ENCODE measurements at regions not wholly inside any gene's neighbourhood (a gene's known extent, or its start where the extent isn't known, plus 50 kb on each side); places are given as distances from the start of the nearest gene placed in this dataset.

- no peaks in the 10 kb centered on the region for H3K27me3 ChIP-seq (ENCODE audit: insufficient read depth, low read depth, low read length)
- H3F3A ChIP-seq (ENCODE audit: insufficient read depth, low read length, poor library complexity, severe bottlenecking): no peaks in the 10 kb centered on the region
- no peaks in the 10 kb centered on the region for H3K79me2 ChIP-seq (replicated peaks; ENCODE audit: insufficient read depth, low read length)
- H3K4me3 ChIP-seq (ENCODE audit: low read length): no peak overlapping the region
- no peaks in the 10 kb centered on the region for H4K20me1 ChIP-seq (ENCODE audit: insufficient read depth)
- H3K9me3 ChIP-seq (ENCODE audit: low read length): no peaks in the 10 kb centered on the region
- no peak overlapping the region for H3K9ac ChIP-seq (ENCODE audit: low read length)
- no peak overlapping the region for H2AFZ ChIP-seq (ENCODE audit: low read depth, low read length)
- H3K27ac ChIP-seq (ENCODE audit: low read length): no peak overlapping the region
- H3K36me3 ChIP-seq (ENCODE audit: insufficient read depth, low read length): no peaks in the 10 kb centered on the region
- no peaks in the 10 kb centered on the region for H3K9me2 ChIP-seq (ENCODE audit: insufficient read depth, low read length)
- no peak overlapping the region for H3K4me2 ChIP-seq (ENCODE audit: low read length)
- TF ChIP-seq POLR2AphosphoS5 (IDR thresholded peaks at IDR 0.05): no peak
- no peak for TF ChIP-seq TAF1 (IDR thresholded peaks at IDR 0.05; ENCODE audit: low read depth)
- TF ChIP-seq RAD21 (conservative IDR thresholded peaks at IDR 0.05): no peak
- TF ChIP-seq SMC3 (conservative IDR thresholded peaks at IDR 0.05; ENCODE audit: poor library complexity): no peak
- TF ChIP-seq, protein P1, sequence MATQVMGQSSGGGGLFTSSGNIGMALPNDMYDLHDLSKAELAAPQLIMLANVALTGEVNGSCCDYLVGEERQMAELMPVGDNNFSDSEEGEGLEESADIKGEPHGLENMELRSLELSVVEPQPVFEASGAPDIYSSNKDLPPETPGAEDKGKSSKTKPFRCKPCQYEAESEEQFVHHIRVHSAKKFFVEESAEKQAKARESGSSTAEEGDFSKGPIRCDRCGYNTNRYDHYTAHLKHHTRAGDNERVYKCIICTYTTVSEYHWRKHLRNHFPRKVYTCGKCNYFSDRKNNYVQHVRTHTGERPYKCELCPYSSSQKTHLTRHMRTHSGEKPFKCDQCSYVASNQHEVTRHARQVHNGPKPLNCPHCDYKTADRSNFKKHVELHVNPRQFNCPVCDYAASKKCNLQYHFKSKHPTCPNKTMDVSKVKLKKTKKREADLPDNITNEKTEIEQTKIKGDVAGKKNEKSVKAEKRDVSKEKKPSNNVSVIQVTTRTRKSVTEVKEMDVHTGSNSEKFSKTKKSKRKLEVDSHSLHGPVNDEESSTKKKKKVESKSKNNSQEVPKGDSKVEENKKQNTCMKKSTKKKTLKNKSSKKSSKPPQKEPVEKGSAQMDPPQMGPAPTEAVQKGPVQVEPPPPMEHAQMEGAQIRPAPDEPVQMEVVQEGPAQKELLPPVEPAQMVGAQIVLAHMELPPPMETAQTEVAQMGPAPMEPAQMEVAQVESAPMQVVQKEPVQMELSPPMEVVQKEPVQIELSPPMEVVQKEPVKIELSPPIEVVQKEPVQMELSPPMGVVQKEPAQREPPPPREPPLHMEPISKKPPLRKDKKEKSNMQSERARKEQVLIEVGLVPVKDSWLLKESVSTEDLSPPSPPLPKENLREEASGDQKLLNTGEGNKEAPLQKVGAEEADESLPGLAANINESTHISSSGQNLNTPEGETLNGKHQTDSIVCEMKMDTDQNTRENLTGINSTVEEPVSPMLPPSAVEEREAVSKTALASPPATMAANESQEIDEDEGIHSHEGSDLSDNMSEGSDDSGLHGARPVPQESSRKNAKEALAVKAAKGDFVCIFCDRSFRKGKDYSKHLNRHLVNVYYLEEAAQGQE (IDR thresholded peaks at IDR 0.05; ENCODE audit: borderline replicate concordance): no peak
- TF ChIP-seq MXI1 (conservative IDR thresholded peaks at IDR 0.05; ENCODE audit: poor library complexity, severe bottlenecking): no peak
- TF ChIP-seq CTCF (IDR thresholded peaks at IDR 0.05; ENCODE audit: poor library complexity, severe bottlenecking): no peak
- no peak for TF ChIP-seq EZH2 (IDR thresholded peaks at IDR 0.05; ENCODE audit: borderline replicate concordance, insufficient read depth, low read length, poor library complexity, severe bottlenecking)
- TF ChIP-seq EP300 (conservative IDR thresholded peaks at IDR 0.05; ENCODE audit: poor library complexity, severe bottlenecking): no peak
Measured at GRCh38 chr12:125341422-125341821, 276.2 kb downstream of the AACS start.

- Histone ChIP-seq H3K9ac (ENCODE audit: low read length) (no peak overlapping the region), H3K9me2 (ENCODE audit: insufficient read depth, low read length) (no peaks in the 10 kb centered on the region), H3K27ac (ENCODE audit: low read length) (no peak overlapping the region), H3K27me3 (ENCODE audit: insufficient read depth, low read depth, low read length) (no peaks in the 10 kb centered on the region), H3K9me3 (ENCODE audit: low read length) (no peaks in the 10 kb centered on the region), H3K4me2 (ENCODE audit: low read length) (no peak overlapping the region), H3K36me3 (ENCODE audit: insufficient read depth, low read length) (no peaks in the 10 kb centered on the region), H3K4me3 (ENCODE audit: low read length) (no peak overlapping the region), H4K20me1 (ENCODE audit: insufficient read depth) (no peaks in the 10 kb centered on the region), H2AFZ (ENCODE audit: low read depth, low read length) (no peak overlapping the region), H3F3A (ENCODE audit: insufficient read depth, low read length, poor library complexity, severe bottlenecking) (no peaks in the 10 kb centered on the region), H3K79me2 (replicated peaks; ENCODE audit: insufficient read depth, low read length) (no peaks in the 10 kb centered on the region)
- TF ChIP-seq SMC3 (conservative IDR thresholded peaks at IDR 0.05; ENCODE audit: poor library complexity) (no peak), RAD21 (conservative IDR thresholded peaks at IDR 0.05) (no peak), CTCF (IDR thresholded peaks at IDR 0.05; ENCODE audit: poor library complexity, severe bottlenecking) (no peak), EZH2 (IDR thresholded peaks at IDR 0.05; ENCODE audit: borderline replicate concordance, insufficient read depth, low read length, poor library complexity, severe bottlenecking) (no peak), EP300 (conservative IDR thresholded peaks at IDR 0.05; ENCODE audit: poor library complexity, severe bottlenecking) (no peak), TAF1 (IDR thresholded peaks at IDR 0.05; ENCODE audit: low read depth) (no peak), POLR2AphosphoS5 (IDR thresholded peaks at IDR 0.05) (no peak), MXI1 (conservative IDR thresholded peaks at IDR 0.05; ENCODE audit: poor library complexity, severe bottlenecking) (no peak)
- TF ChIP-seq, protein P1 (IDR thresholded peaks at IDR 0.05; ENCODE audit: borderline replicate concordance): no peak
Measured at GRCh38 chr12:125343649-125344048, 278.4 kb downstream of the AACS start.
